HTR-8/SVneo (cell line): ENCODE measurements at regions not wholly inside any gene's neighbourhood (a gene's known extent, or its start where the extent isn't known, plus 50 kb on each side); places are given as distances from the start of the nearest gene placed in this dataset.

Experiments
- DNase-seq: peaks from one replicate; pipeline ENCODE4 v3.0.0; 2011; ENCODE audit warnings: low spot score, mixed read lengths; ENCODE audit not compliant: insufficient read length
- FAIRE-seq: peaks from 2 replicates; lab custom pipeline; 2011; peaks lifted over from hg19 to GRCh38; lab: Jason Lieb, UNC

DNA sequence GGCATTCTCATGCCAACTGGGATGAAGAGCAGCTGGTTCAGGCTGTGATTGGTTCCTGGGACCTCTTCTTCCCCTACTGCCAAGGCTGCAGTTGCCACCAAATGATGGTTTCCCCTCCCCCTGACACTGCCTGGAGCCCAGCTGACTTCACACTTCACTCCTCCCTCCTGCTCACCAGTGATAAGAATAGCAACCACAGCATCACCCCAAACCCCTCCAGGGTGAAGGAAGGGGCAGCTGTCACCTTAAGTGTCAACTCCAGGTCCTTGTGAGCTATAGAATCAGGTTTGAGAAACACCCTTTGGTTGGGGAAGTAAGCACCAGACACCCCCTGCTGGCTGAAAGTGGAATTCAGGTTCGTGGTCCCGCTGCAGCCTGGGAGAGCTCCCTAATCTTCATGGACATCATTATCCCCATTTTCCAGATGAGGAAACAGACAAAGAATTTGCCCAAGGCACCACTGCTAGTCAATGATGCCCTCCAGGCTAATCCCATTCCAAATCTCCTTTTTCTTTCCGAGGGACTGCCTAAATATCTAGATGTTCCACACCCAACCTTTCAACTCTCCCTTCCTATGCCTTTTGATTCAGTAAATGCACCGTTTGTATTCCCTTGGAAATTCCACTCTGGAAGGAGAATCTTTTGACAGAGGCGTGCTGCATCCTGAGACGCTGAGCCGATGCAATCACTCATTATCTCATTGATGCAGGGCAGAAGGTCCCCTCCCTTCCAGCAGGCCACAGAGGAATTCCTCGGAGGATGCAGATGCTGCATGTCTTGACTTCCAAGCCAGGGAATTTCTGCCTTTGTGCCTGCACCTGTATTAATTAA is 50.6 kb upstream of the UQCRFS1 start:
- DNase-seq, result peak; percentile 24
- peak; percentile 40 for FAIRE-seq

DNA sequence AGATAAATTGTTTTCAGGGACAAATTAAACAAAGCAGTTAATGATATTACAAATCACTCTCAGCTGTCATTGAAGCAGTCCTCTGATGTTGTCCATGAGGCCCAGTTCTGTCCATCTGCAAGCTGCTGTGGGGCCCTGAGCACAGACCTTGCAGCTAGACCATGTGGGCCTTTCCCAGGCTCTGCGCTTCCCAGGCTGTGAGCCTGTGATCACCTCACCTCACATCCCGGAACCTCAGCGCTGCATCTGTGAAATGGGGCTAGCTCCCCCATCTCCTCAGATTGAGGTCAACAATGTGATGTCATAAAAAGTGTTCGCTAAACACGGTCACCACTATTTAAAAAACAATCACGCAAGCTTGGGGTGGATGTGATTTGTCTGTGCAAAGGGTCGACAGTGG is 51.9 kb upstream of the UQCRFS1 start:
- no peak for FAIRE-seq

DNA sequence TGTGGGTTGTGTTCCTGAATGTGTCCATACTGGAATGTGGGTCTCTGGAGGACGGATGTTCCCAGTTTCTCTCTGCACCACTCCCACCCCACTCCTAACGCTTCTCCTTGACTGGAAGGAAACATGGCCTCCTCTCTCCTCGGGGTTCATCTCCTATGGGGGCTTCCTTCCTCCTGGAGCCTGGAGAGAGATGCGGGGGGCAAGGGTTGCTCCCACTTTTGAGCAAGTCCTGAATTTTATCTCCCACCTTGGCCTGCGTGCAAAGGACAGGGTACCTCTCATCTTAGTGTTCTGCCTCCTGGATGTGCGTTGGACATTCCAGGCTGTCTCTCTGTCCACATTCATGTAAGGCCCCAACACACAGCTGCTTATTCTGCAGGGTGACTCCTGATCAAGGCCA is 52.5 kb upstream of the UQCRFS1 start:
- DNase-seq (no peak), FAIRE-seq (no peak)

More for the DNA sequence above, 51.9 kb upstream of the UQCRFS1 start:
- DNase-seq, result no peak

DNA sequence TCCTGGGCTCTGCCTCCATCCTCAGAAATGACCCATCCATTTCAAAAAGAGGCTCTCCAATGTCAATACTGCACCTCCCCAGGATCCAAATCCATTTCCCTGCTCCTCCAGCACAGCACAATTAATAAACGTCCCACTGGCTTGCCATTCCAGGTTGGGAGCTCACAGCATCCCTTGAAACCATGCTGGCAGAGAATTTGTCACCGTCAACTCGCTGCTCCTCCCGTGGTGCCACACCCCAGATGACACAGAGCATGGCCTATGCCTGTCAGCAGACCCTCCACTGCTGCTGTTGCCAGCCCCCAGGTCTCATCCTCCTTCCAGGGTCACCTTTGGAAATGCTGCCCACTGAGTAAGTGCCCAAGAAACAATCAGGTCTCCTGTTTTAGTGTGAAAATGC is 53.0 kb upstream of the UQCRFS1 start:
- FAIRE-seq (no peak), DNase-seq (no peak)

DNA sequence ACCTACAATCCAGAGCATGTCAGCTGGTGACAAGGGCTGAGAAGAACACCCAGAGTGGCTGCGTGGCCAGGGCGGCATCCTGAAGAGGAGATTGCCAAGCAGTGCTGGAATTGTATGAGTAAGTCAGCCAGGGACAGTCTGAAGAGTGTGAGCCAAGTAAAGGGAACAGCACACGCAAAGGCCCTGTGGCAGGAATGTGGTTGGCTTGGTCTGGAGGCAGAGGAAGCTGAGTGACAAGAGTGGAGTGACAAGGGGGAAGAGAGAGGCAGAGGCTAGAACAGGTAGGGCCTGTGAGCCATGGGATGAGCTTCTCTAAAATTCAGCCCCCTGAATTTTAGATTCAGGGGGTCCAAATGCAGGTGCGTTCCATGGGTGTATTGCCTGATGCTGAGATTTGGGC is 53.7 kb upstream of the UQCRFS1 start:
- no peak for FAIRE-seq
- no peak for DNase-seq

DNA sequence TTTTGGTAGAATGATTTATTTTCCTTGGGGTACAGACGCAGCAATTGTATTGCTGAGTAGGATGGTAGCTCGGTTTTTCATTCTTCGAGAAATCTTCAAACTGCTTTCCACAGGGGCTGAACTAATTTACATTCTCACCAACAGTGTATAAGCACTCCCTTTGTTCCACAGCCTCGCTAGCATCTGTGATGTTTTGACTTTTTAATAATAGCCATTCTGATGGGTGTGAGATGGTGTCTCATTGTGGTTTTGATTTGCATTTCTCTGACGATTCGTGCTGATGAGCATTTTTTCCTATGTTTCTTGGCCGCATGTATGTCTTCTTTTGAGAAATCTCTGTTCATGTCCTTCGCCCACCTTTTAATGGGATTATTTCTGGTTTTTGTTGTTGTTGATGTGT is 54.8 kb upstream of the UQCRFS1 start:
- DNase-seq (no peak), FAIRE-seq (no peak)

DNA sequence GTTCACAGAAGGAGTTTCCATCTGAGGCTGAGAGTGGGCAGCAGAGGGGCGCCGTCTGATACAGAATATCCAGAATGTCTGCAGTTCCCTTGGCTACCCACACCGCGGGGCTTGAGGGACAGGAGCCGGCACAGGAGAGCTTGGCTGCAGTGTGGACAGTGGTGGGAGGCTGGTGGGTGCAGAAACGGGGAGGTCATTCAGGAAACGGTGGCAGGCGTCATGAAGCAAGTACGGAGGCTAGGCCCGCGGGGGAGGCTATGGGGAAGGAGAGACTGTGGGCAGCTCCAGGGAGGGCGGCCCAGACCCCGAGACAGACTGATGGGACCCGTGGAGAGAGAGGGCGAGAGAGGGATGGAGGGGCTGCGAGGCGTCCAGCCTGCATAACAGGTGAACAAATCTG is 55.2 kb upstream of the UQCRFS1 start:
- FAIRE-seq (no peak), DNase-seq (no peak)

DNA sequence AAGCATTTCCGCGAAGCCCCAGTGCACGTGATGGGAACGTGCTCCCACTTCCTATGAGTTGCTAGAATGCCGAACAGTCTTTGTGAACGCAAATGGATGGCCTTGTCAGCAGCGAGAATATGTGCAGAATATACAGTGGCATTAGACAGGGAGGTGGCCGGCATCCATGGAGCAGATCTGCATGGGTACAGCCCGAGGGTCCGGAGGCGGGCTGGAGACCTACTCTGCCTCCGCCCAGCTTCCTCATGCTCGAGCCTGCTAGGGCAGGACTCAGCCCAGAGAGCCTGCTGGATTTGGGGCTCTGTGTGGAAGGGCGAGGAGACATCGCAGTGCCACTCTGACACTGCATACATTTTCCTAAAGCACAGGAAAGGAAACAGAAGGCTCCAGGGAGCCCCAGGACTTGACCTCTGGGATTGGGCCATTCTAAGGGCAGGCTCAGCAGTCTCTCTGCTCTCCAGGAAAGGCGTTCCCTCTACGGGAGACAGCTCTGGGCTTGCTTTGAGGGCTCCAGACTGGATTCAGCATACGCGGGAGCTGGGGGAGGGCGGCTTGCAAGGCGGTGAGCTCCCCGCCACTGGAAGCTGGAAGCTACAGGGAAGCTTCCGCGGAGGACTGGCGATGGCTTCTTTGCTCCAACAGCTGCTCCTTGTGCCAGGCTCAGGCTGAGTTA is 55.9 kb upstream of the UQCRFS1 start:
- no peak for DNase-seq

DNA sequence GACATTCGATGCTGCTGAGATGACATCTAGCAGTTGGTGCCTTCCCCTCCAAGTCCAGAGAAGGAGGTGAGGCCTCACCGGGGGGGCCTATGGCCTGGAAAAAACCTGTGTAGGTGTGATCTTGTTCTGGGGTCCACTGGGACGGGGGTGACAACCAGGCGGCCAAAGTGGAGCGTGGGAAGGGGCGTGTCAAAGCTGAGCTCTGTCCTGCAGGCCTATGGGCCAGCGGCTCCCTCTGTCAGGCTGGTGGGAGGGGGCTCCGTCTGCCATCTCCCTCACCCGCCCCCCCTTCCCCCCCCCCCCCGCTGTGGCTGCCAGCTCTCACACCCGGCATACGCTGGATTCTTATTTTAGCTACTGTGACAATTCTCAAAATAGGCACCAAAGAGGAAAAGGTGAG is 56.7 kb upstream of the UQCRFS1 start:
- FAIRE-seq, result no peak
- DNase-seq, result no peak

More for the DNA sequence above, 55.9 kb upstream of the UQCRFS1 start:
- FAIRE-seq, result no peak

DNA sequence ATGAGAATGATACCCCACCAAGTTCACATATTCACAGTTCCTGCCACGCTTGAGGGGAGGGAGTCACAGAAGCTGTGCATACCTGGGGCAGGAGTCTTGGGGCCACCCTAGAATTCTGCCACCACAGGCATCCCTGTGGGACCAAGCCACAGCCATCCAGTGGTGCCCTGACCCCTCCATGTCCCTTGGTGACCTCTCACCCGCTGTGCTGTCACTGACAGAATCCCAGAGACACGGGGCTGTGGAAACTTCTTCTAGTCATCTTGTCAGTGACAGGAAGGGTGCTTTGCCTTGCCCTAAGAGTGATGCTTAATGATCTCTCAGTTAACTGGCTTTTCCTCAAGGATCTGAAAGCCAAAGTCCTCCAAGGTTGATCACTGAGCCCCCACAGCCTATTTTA is 58.4 kb upstream of the UQCRFS1 start:
- no peak for FAIRE-seq
- no peak for DNase-seq

DNA sequence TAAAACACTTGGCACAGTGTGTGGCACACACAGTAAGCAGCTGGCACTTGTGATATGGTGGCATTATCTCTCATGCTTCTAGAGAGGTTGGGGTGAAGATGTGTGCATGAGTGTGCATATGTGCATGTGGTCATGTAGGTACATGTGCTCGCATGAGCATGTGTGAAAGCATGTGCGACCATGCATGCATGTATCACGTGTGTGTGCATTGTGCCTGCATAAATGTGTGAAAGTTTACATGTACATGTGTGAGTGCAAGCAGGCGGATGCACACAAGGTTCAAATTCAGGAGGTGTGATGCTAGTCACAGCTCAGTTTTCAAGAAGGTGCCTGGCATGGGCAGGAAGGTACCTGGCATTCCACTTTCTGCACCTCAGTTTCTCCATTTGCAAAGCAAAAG is 59.0 kb upstream of the UQCRFS1 start:
- DNase-seq (no peak), FAIRE-seq (no peak)

DNA sequence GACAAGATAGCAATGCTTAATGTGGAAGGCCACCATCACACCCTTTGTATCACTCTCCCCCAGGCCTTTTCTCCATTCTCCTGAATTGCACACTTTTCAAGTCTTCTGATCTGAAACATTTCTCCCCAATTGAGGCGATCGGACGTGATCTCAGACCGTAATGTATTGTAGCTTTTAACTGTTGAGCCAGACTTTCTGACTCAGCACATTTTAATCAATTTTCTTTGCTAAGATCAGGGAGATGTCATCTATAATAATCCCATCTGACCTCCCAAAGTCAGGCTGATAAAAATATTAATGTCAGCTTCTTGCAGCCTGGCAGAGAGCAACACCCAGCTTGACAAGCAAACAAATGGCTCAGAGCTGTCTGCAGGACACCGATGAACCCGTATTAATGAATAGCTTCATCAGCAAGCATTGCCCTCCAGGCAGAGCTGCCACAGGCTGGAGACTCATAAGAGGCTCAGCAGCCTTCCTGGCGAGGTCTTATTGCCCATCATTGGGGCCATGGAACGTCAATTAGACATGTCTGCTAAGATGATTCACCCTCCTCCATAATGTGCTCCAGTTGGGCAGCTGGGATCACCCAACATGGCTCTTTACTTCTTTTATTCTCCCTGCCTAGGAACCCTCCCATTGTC is 60.2 kb upstream of the UQCRFS1 start:
- DNase-seq (no peak), FAIRE-seq (no peak)

DNA sequence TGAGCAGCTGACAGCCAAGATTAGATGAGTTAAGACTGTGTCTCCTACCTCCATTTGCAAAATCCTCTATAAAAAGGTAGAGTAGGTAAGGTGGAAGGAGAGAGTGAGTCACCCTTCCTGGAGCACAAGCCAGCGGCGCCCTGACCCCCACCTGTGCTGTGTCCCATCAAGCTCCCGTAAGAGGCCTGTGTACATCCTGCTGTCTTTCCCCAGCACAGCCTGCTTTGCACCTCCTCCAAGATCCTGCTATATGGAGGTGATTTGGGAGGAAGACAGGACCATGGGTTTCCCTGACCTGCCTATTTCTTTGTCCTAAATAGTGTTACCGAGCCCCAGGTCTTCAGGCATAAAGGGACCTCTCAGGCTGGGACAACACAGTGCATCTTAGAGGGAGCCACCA is 62.3 kb upstream of the UQCRFS1 start:
- DNase-seq (no peak), FAIRE-seq (no peak)

DNA sequence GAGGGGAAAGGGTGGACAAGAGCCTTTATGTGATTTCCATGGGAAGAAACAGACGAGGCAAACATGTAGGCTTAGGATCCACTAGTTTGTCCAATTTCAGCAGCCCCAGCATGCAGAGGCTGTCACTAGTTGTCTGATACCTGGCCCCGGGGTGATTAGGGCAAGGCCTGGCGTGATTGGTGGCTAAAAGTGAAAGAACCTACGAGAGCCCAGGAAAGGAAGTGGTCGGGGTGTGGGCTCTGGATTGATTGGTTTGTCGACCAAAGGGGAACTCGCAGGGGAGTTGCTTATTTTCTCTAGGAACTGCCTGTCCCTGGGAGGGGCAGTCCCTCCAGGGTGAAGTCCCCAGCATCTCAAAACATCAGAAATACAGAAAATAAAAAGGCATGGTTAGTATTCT is 64.2 kb upstream of the UQCRFS1 start:
- DNase-seq, result peak; percentile 22
- no peak for FAIRE-seq

DNA sequence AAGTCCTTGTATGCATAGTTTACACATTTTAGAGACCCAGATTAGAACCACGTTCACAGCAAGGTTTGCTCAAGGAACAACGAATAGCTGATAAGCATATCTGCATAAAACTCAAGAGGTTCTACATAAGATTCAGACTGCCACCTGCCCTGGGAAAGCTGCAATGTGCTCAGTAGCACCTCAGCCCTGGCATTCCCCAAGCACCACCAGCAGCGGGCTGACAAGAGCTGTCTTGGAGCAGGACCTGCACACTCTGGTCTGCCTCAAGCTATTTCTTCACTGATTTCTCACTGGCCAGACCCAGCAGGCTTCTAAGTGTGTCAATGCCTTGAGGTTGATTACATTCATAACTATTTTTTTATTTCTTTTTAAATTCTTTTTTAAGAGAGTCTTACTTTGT is 65.8 kb upstream of the UQCRFS1 start:
- DNase-seq (no peak), FAIRE-seq (no peak)

DNA sequence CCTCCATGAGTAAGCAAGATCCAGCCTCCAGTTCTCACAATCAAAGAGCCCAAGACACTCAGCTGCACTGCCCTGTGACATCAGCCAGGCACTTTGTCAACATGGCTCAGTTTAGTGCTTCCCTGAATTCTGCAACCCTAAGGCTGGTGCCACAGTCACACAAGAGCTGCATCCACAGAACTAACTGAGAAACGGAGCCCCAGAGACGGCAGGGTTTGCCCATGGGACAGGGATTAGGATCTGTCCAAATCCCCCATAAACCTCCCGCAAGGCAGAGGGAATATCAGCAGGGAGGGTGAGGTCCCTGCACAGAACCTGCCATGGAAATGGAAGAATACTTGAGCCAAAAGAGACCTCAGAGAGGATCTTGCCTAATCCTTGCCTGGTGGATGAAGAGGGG is 70.4 kb upstream of the UQCRFS1 start:
- DNase-seq, result no peak
- no peak for FAIRE-seq

DNA sequence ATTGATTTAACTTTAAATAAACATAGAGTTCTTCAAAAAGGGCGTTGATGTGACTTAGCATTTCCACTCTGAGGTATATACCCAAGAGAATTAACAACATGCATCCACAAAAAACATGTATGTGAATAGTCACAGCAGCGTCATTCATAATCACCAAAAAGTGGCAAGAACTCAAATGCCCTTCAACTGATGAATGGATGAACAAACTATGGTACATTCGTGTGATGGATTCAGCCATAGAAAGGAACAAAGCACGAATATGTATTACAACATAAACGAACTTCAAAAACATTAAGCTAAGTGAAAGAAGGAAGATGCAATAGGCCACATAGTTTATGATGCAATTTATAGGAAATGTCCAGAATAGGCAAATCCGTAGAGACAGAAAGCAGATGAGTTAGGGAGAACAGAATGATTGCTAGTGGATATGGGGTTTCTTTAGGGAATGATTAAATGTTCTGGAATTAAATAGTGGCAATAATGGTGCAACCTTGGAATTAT is 72.3 kb upstream of the UQCRFS1 start:
- FAIRE-seq (no peak), DNase-seq (no peak)

DNA sequence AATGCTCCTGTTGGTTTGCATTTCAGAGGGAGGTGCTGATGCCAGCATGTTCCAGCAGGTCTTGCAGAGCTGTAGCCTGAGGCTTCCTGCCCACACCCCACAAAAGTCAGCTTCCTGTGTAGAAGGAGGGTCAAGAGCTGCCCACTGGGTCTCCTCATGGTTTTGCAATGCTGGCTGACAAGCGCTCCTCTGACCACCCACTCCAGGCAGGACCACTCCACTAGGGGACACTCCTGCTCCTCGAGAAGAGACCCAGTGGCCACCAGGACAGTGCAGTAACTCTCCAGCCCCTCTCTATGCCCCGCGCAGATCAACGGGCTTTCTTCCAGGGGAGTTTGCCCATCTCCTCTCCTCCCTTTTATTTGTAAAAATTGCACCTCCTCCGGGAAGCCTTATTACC is 72.9 kb upstream of the UQCRFS1 start:
- FAIRE-seq (no peak), DNase-seq (no peak)

DNA sequence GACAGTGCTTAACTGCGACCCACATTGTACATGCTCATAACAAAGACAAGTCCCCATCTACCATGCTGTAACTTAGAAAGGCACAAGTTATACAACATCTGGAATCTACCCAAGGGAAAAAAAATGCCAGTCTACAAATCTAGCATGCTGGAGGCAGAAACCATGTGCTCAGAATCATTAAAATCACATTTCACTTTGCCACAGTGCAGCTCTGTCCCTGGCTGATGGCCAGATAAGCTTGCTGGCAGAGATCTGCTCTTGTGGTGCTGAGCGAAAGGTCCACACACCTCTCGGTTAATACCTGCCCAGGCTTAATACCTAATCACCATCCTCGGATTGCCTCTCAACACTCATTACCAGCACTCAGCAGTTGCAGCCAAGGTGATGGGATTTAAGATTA is 74.1 kb upstream of the UQCRFS1 start:
- no peak for FAIRE-seq
- DNase-seq, result no peak

DNA sequence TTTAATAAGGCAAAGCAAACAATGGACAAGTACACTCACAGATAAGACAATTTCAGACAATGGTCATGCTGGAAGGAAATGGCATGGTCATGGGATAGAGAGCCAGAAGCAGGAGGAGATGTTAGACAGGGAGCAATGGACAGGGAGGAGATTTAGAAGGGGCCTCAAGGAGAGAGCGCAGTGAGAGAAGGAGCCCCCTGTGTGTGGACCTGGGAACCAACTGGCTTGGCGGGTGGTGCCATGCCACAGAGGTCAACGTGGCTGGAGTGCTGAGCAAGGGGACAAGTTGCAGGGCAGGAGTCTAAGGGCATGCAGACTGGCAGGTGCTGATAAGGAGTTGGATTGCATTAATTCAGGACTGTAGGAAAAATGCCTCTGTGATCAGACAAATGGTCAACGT is 75.3 kb upstream of the UQCRFS1 start:
- DNase-seq (no peak), FAIRE-seq (no peak)

DNA sequence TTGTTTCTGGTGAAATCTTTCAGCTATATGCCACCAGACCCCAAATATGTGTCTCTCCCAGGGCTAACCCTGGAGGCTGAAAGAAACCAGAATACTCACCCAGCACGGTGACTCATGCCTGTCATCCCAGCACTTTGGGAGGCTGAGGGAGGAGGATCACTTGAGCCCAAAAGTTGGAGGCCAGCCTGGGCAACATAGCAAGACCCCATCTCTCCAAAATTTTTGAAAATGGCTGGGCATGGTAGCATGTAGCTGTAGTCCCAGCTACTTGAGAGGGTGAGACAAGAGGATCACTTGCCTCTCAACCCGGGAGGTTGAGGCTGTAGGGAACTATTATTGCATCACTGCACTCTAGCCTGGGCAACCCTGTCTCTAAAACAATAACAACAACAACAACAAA is 76.1 kb upstream of the UQCRFS1 start:
- DNase-seq, result no peak
- no peak for FAIRE-seq
